DND-41 (cell line): ENCODE measurements at regions not wholly inside any gene's neighbourhood (a gene's known extent, or its start where the extent isn't known, plus 50 kb on each side); places are given as distances from the start of the nearest gene placed in this dataset.

Experiments
- ATAC-seq: fragments of 200-7000 bp; cut with Tn5 transposase; 3 replicates; pipeline ENCODE4 v1.9.1; 2021; ENCODE audit warnings: low read depth; ENCODE audit not compliant: insufficient read depth
- DNase-seq: peaks from one replicate; pipeline ENCODE4 v3.0.0-alpha.2; 2020
- H2AFZ ChIP-seq: 2 replicates; pipeline ENCODE4 v1.6.0; 2012; ENCODE audit warnings: low read depth, low read length
- H3K27ac ChIP-seq: 2 replicates; pipeline ENCODE4 v1.5.1; 2012; ENCODE audit warnings: low read length, inconsistent platforms
- H3K27me3 ChIP-seq: fragments of 200-600 bp; sonication (generic); 2 replicates; pipeline ENCODE4 v1.6.0; 2012; ENCODE audit warnings: low read length, mild to moderate bottlenecking, inconsistent platforms; ENCODE audit not compliant: insufficient read depth, poor library complexity
- H3K36me3 ChIP-seq: 2 replicates; pipeline ENCODE4 v1.5.1; 2012; ENCODE audit warnings: low read length, inconsistent platforms; ENCODE audit not compliant: insufficient read depth
- H3K4me1 ChIP-seq: 2 replicates; pipeline ENCODE4 v1.5.1; 2012; ENCODE audit warnings: mild to moderate bottlenecking, low read length; ENCODE audit not compliant: insufficient read depth
- H3K4me2 ChIP-seq: 2 replicates; pipeline ENCODE4 v1.6.0; 2012; ENCODE audit warnings: mild to moderate bottlenecking, moderate library complexity, low read length, inconsistent platforms; ENCODE audit not compliant: insufficient read depth
- H3K4me3 ChIP-seq, 2 experiments: fragments of 200-600 bp in 1 of 2; shearing (Covaris generic) in 1 of 2; 2 replicates each; pipeline ENCODE4 v1.5.1; 2012 to 2016; ENCODE audit warnings: inconsistent platforms in 2 of 2, low read length in 2 of 2, mild to moderate bottlenecking in 2 of 2, low read depth in 1 of 2, moderate library complexity in 1 of 2
- H3K79me2 ChIP-seq: 2 replicates; pipeline ENCODE4 v1.6.0; 2012; ENCODE audit warnings: low read length, inconsistent platforms; ENCODE audit not compliant: insufficient read depth
- H3K9ac ChIP-seq: 2 replicates; pipeline ENCODE4 v1.6.0; 2012; ENCODE audit warnings: low read depth, mild to moderate bottlenecking, inconsistent platforms, low read length, moderate library complexity
- H3K9me3 ChIP-seq: 2 replicates; pipeline ENCODE4 v1.5.1; 2012; ENCODE audit warnings: low read length, moderate library complexity, mild to moderate bottlenecking, inconsistent platforms; ENCODE audit not compliant: insufficient read depth, severe bottlenecking
- H4K20me1 ChIP-seq: 2 replicates; pipeline ENCODE4 v1.6.0; 2012; ENCODE audit warnings: low read length; ENCODE audit not compliant: insufficient read depth
- EZH2 ChIP-seq: IDR thresholded peaks from 3 replicates; pipeline ENCODE4 v1.6.1; 2012; ENCODE audit warnings: borderline replicate concordance, low read depth, mild to moderate bottlenecking, moderate library complexity, low read length, inconsistent platforms; ENCODE audit not compliant: severe bottlenecking
- TF ChIP-seq, protein P1 (sequence below): IDR thresholded peaks from 2 replicates; pipeline ENCODE4 v1.5.1; 2012; ENCODE audit warnings: borderline replicate concordance, low read length, moderate library complexity, mild to moderate bottlenecking; ENCODE audit not compliant: poor library complexity, severe bottlenecking; ENCODE audit errors: extremely low read depth

DNA sequence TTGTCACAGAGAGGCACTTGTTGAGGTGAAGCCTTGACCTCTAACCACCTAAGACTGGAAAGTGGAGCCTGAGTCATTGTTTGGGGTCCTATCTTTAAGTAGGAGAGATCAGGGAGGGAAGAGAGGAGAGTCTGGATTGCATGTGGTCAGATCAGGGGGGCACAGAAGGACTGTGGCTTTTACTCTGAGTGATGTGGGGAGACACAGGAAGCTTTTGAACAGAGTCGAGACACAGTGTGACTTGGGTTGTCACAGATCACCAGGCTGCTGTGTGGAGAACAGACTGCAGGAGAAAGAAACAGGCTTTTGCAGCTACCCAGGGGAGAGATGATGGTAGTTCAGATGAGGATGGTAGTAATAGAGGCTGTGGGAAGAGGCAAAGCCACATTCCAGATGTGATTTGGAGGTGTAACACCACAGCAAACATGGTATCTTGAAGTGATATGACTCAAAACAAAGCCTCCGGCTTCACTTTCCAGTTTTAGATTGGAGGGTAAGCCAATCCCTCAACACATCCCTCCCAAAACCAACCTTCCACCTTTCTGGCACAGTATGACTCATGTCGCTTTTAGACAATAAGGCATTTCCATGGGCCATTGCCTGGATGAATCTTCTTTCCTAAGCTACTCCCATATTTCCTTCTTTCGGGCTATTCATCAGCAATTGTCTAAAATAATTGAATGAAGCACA lies 125.8 kb upstream of the SLC44A3 start:
- peak; percentile 100 for ATAC-seq
- Histone ChIP-seq H3K27me3 (no peaks in the 10 kb centered on the region), H2AFZ (no peak overlapping the region)

GRCh38 chr1:94693435-94693834 lies 126.7 kb upstream of the SLC44A3 start:
- H2AFZ ChIP-seq: no peak overlapping the region
- H4K20me1 ChIP-seq: no peaks in the 10 kb centered on the region; the same call in 1 of the 2 replicates
- no peak overlapping the region for H3K4me3 ChIP-seq
- no peaks in the 10 kb centered on the region for H3K27me3 ChIP-seq
- no peak overlapping the region for H3K27ac ChIP-seq
- TF ChIP-seq, protein P1, sequence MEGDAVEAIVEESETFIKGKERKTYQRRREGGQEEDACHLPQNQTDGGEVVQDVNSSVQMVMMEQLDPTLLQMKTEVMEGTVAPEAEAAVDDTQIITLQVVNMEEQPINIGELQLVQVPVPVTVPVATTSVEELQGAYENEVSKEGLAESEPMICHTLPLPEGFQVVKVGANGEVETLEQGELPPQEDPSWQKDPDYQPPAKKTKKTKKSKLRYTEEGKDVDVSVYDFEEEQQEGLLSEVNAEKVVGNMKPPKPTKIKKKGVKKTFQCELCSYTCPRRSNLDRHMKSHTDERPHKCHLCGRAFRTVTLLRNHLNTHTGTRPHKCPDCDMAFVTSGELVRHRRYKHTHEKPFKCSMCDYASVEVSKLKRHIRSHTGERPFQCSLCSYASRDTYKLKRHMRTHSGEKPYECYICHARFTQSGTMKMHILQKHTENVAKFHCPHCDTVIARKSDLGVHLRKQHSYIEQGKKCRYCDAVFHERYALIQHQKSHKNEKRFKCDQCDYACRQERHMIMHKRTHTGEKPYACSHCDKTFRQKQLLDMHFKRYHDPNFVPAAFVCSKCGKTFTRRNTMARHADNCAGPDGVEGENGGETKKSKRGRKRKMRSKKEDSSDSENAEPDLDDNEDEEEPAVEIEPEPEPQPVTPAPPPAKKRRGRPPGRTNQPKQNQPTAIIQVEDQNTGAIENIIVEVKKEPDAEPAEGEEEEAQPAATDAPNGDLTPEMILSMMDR: no peak
- TF ChIP-seq EZH2: no peak
- H3K4me2 ChIP-seq: no peak overlapping the region
- no peaks in the 10 kb centered on the region for H3K79me2 ChIP-seq
- no peaks in the 10 kb centered on the region for H3K36me3 ChIP-seq
- ATAC-seq (no peak), DNase-seq (no peak)
- H3K4me1 ChIP-seq: peaks cover 14% of the 10 kb centered on the region
- no peak overlapping the region for H3K9ac ChIP-seq
- H3K9me3 ChIP-seq: peaks cover 9% of the 10 kb centered on the region

More for the DNA sequence above, 125.8 kb upstream of the SLC44A3 start:
- Histone ChIP-seq H3K36me3 (no peaks in the 10 kb centered on the region), H3K27ac (no peak overlapping the region), H3K9ac (no peak overlapping the region), H4K20me1 (no peaks in the 10 kb centered on the region; the same call in 1 of the 2 replicates), H3K4me1 (peaks cover 14% of the 10 kb centered on the region), H3K9me3 (peaks cover 9% of the 10 kb centered on the region), H3K4me2 (peak overlapping the region; percentile 23; the same call in 1 of the 2 replicates), H3K79me2 (no peaks in the 10 kb centered on the region), H3K4me3 (no peak overlapping the region)
- DNase-seq: peak; percentile 79
- no peak for TF ChIP-seq EZH2
- TF ChIP-seq, protein P1: no peak

DNA sequence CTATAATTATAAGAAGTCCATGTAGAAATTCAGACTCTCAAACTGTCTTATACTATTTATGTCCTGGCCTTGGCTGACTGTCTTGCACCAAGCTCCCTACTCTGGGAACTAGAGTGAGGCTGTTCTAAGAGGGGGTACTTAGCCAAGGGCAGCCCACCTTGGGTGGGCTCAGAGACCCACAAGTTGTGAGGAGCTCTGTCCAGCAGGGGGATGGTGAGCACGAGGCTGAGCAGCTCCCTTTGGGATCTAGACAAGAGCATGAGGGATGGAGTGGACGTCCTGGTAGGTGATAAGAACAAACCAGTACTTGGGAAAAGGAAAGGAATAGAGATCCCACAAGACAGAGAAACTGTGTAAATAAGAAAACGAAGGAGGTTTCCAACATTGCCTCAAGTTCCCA lies 127.1 kb upstream of the SLC44A3 start:
- no peak overlapping the region for H3K4me3 ChIP-seq
- no peak for DNase-seq
- no peak overlapping the region for H3K27ac ChIP-seq
- TF ChIP-seq EZH2: no peak
- TF ChIP-seq, protein P1: no peak
- peaks cover 14% of the 10 kb centered on the region for H3K4me1 ChIP-seq
- no peaks in the 10 kb centered on the region; the same call in 1 of the 2 replicates for H4K20me1 ChIP-seq
- no peak overlapping the region for H3K9ac ChIP-seq
- no peak overlapping the region for H2AFZ ChIP-seq
- H3K4me2 ChIP-seq: no peak overlapping the region
- no peak for ATAC-seq
- H3K27me3 ChIP-seq: no peaks in the 10 kb centered on the region
- H3K79me2 ChIP-seq: no peaks in the 10 kb centered on the region
- H3K9me3 ChIP-seq: peaks cover 9% of the 10 kb centered on the region
- H3K36me3 ChIP-seq: no peaks in the 10 kb centered on the region
